Epithelial cell of prostate (primary cell): ENCODE measurements at regions not wholly inside any gene's neighbourhood (a gene's known extent, or its start where the extent isn't known, plus 50 kb on each side); places are given as distances from the start of the nearest gene placed in this dataset.
"Not testable (repeated sequence)": the region's sequence is repeated elsewhere in the genome, so short reads cannot be mapped to it uniquely, and the experiment has no call there.

Source experiments
- DNase-seq: peaks from one replicate; pipeline ENCODE4 v3.0.0-alpha.2; 2011; ENCODE audit warnings: low read depth, low spot score
- H3K27ac ChIP-seq: fragments of 450-650 bp; 2 replicates; pipeline ENCODE4 v1.5.1; 2017; ENCODE audit warnings: mild to moderate bottlenecking

- no peak for DNase-seq
- no peak overlapping the region for H3K27ac ChIP-seq
Observed at GRCh38 chr11:135017296-135017695, 605.3 kb upstream of the B3GAT1 start.

GRCh38 chr11:135015966-135016365, 603.9 kb upstream of the B3GAT1 start:
- no peak for DNase-seq
- H3K27ac ChIP-seq: no peak overlapping the region

GRCh38 chr11:135011313-135011712, 599.3 kb upstream of the B3GAT1 start:
- DNase-seq: not testable (repeated sequence)

GRCh38 chr11:135009125-135009524, 597.1 kb upstream of the B3GAT1 start:
- DNase-seq: no peak
- H3K27ac ChIP-seq: no peak overlapping the region

More at GRCh38 chr11:135011313-135011712, 599.3 kb upstream of the B3GAT1 start:
- not testable (repeated sequence) for H3K27ac ChIP-seq

GRCh38 chr11:135008412-135008811, 596.4 kb upstream of the B3GAT1 start:
- H3K27ac ChIP-seq: no peak overlapping the region
- DNase-seq: no peak

- H3K27ac ChIP-seq: no peak overlapping the region
- no peak for DNase-seq
Observed at GRCh38 chr11:135008001-135008405, 596.0 kb upstream of the B3GAT1 start.

GRCh38 chr11:135006800-135007199, 594.8 kb upstream of the B3GAT1 start:
- H3K27ac ChIP-seq: no peak overlapping the region
- DNase-seq: no peak

- no peak overlapping the region for H3K27ac ChIP-seq
- DNase-seq: no peak
Observed at GRCh38 chr11:135004495-135004894, 592.5 kb upstream of the B3GAT1 start.

GRCh38 chr11:135002236-135002635, 590.2 kb upstream of the B3GAT1 start:
- DNase-seq: no peak
- no peak overlapping the region for H3K27ac ChIP-seq

- H3K27ac ChIP-seq: no peak overlapping the region
- DNase-seq: no peak
Observed at GRCh38 chr11:135001581-135001980, 589.5 kb upstream of the B3GAT1 start.

- not testable (repeated sequence) for DNase-seq
Observed at GRCh38 chr11:135001065-135001464, 589.0 kb upstream of the B3GAT1 start.

GRCh38 chr11:134999590-134999989, 587.5 kb upstream of the B3GAT1 start:
- no peak overlapping the region for H3K27ac ChIP-seq

More at GRCh38 chr11:135001065-135001464, 589.0 kb upstream of the B3GAT1 start:
- H3K27ac ChIP-seq: not testable (repeated sequence)

GRCh38 chr11:134997652-134998320, 585.7 kb upstream of the B3GAT1 start:
- H3K27ac ChIP-seq: no peak overlapping the region
- no peak for DNase-seq

More at GRCh38 chr11:134999590-134999989, 587.5 kb upstream of the B3GAT1 start:
- no peak for DNase-seq

GRCh38 chr11:134995741-134996140, 583.7 kb upstream of the B3GAT1 start:
- H3K27ac ChIP-seq: no peak overlapping the region
- DNase-seq: no peak

- no peak for DNase-seq
- no peak overlapping the region for H3K27ac ChIP-seq
Observed at GRCh38 chr11:134994431-134994830, 582.4 kb upstream of the B3GAT1 start.

- H3K27ac ChIP-seq: no peak overlapping the region
- DNase-seq: no peak
Observed at GRCh38 chr11:134993691-134994243, 581.7 kb upstream of the B3GAT1 start.

- H3K27ac ChIP-seq: no peak overlapping the region
- DNase-seq: no peak
Observed at GRCh38 chr11:134992981-134993380, 580.9 kb upstream of the B3GAT1 start.

- DNase-seq: no peak
- no peak overlapping the region for H3K27ac ChIP-seq
Observed at GRCh38 chr11:134988495-134988894, 576.5 kb upstream of the B3GAT1 start.

GRCh38 chr11:134987822-134988221, 575.8 kb upstream of the B3GAT1 start:
- DNase-seq: no peak
- H3K27ac ChIP-seq: no peak overlapping the region

GRCh38 chr11:134987223-134987768, 575.3 kb upstream of the B3GAT1 start:
- H3K27ac ChIP-seq: no peak overlapping the region
- DNase-seq: no peak

- no peak for DNase-seq
- no peak overlapping the region for H3K27ac ChIP-seq
Observed at GRCh38 chr11:134984421-134984820, 572.4 kb upstream of the B3GAT1 start.

- H3K27ac ChIP-seq, DNase-seq: not testable (repeated sequence)
Observed at GRCh38 chr11:134982432-134982831, 570.4 kb upstream of the B3GAT1 start.
